Astrocyte of the spinal cord (primary cell): ENCODE measurements at regions not wholly inside any gene's neighbourhood (a gene's known extent, or its start where the extent isn't known, plus 50 kb on each side); places are given as distances from the start of the nearest gene placed in this dataset.

Experiments used
- DNase-seq: peaks from one replicate; pipeline ENCODE4 v3.0.0; 2011; ENCODE audit warnings: low read depth, low spot score
- H3K4me3 ChIP-seq: 2 replicates; pipeline ENCODE4 v1.5.1; 2011; ENCODE audit warnings: low read depth, mild to moderate bottlenecking, low read length, moderate library complexity
- CTCF ChIP-seq: IDR thresholded peaks from 2 replicates; pipeline ENCODE4 v1.5.1; 2012; ENCODE audit warnings: low read depth, mild to moderate bottlenecking, low read length, inconsistent platforms
- in situ Hi-C: cut with HindIII; loops from 2 replicates; pipeline ENCODE4 v1.10.0; 2017; ENCODE audit warnings: low sequenced_read_pairs

GRCh38 chr2:118557791-118558190 lies 289.7 kb downstream of the EN1 start:
- in situ Hi-C loops, result no loop called here
- no peak for DNase-seq
- no peak overlapping the region for H3K4me3 ChIP-seq
- TF ChIP-seq CTCF, result no peak

- in situ Hi-C loops, result no loop called here
- DNase-seq, result no peak
- H3K4me3 ChIP-seq, result no peak overlapping the region
- no peak for TF ChIP-seq CTCF
Measured at GRCh38 chr2:118557016-118557415, 290.4 kb downstream of the EN1 start.

GRCh38 chr2:118554616-118555015 lies 292.8 kb downstream of the EN1 start:
- peak; percentile 26 for TF ChIP-seq CTCF
- in situ Hi-C loops, result no loop called here
- no peak for DNase-seq
- H3K4me3 ChIP-seq, result no peak overlapping the region

GRCh38 chr2:118549503-118549902 lies 297.9 kb downstream of the EN1 start:
- H3K4me3 ChIP-seq, result no peak overlapping the region
- in situ Hi-C loops, result no loop called here
- DNase-seq, result no peak
- no peak for TF ChIP-seq CTCF

GRCh38 chr2:118548880-118549488 lies 298.5 kb downstream of the EN1 start:
- no peak overlapping the region for H3K4me3 ChIP-seq
- no peak for TF ChIP-seq CTCF
- no peak for DNase-seq
- in situ Hi-C loops, result no loop called here

- TF ChIP-seq CTCF, result peak; percentile 63
- in situ Hi-C loops, result no loop called here
- peak; percentile 46 for DNase-seq
- no peak overlapping the region for H3K4me3 ChIP-seq
Measured at GRCh38 chr2:118539290-118539689, 308.2 kb downstream of the EN1 start.

GRCh38 chr2:118536306-118536705 lies 311.1 kb downstream of the EN1 start:
- H3K4me3 ChIP-seq, result no peak overlapping the region
- DNase-seq, result no peak
- in situ Hi-C loops, result no loop called here
- TF ChIP-seq CTCF, result no peak
